ENCODE measurements at regions not wholly inside any gene's neighbourhood (a gene's known extent, or its start where the extent isn't known, plus 50 kb on each side); places are given as distances from the start of the nearest gene placed in this dataset.

GRCh38 chr17:73833775-73834488, 189.7 kb upstream of the SDK2 start:
- Histone ChIP-seq H3K9me3 (no peaks in the 10 kb centered on the region), H3K27ac (no peak overlapping the region), H3K4me3 (no peak overlapping the region), H3K4me1 (replicated peaks) (no peaks in the 10 kb centered on the region), H3K27me3 (replicated peaks; ENCODE audit: insufficient read depth) (peaks cover 2% of the 10 kb centered on the region), H3K36me3 (no peaks in the 10 kb centered on the region)
- no peak for DNase-seq (ENCODE audit: low spot score)
- TF ChIP-seq POLR2A (IDR thresholded peaks at IDR 0.05) (no peak), POLR2AphosphoS5 (IDR thresholded peaks at IDR 0.05) (no peak)
- TF ChIP-seq, protein P1, sequence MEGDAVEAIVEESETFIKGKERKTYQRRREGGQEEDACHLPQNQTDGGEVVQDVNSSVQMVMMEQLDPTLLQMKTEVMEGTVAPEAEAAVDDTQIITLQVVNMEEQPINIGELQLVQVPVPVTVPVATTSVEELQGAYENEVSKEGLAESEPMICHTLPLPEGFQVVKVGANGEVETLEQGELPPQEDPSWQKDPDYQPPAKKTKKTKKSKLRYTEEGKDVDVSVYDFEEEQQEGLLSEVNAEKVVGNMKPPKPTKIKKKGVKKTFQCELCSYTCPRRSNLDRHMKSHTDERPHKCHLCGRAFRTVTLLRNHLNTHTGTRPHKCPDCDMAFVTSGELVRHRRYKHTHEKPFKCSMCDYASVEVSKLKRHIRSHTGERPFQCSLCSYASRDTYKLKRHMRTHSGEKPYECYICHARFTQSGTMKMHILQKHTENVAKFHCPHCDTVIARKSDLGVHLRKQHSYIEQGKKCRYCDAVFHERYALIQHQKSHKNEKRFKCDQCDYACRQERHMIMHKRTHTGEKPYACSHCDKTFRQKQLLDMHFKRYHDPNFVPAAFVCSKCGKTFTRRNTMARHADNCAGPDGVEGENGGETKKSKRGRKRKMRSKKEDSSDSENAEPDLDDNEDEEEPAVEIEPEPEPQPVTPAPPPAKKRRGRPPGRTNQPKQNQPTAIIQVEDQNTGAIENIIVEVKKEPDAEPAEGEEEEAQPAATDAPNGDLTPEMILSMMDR (IDR thresholded peaks at IDR 0.05), result no peak
- WGBS, result 38% methylated on average over 17 of the region's 17 CpGs
- intact Hi-C loops (cut with DNase I), result no loop called here

DNA sequence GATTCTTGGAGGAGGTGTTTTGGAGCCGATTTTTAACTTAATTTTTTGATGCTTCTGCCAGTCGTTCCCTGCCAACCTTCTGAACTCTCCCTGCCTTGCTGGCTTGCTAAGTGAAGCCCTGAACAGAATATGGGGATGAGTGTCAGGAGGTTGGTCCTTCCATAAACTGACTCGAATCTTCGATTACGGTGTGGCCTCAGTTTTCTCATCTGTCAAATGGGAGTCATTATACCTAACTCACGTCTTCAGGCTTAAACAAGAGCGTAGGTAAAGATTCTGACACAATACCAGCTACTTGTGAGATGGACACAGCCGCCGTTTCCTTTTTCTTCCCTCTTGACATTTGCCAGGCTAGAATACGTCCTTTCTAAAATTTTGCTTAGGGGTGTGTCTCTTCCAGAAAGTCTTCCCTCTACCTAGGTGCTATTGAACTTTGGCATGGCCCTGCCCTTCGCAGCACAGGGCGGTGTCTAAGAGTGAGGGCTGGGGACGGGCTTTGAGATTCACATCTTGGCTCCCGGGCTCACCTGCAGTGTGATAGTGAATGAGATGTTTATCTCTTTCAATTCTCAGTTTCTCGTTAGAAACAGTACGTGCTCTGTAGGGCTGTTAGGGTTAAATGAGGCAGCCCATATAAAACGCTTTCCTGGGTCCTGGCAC, 190.6 kb upstream of the SDK2 start:
- no peak for DNase-seq (ENCODE audit: low spot score)
- Histone ChIP-seq H3K27ac (no peak overlapping the region), H3K4me3 (no peak overlapping the region), H3K9me3 (no peaks in the 10 kb centered on the region), H3K36me3 (no peaks in the 10 kb centered on the region), H3K4me1 (replicated peaks) (no peaks in the 10 kb centered on the region), H3K27me3 (replicated peaks; ENCODE audit: insufficient read depth) (peaks cover 2% of the 10 kb centered on the region)
- 68% methylated on average over 17 of the region's 17 CpGs for WGBS
- intact Hi-C loops (cut with DNase I), result no loop called here
- TF ChIP-seq POLR2AphosphoS5 (IDR thresholded peaks at IDR 0.05), result no peak
- no peak for TF ChIP-seq POLR2A (IDR thresholded peaks at IDR 0.05)
- TF ChIP-seq, protein P1 (IDR thresholded peaks at IDR 0.05), result no peak

GRCh38 chr17:73835605-73836004, 191.4 kb upstream of the SDK2 start:
- TF ChIP-seq, protein P1 (IDR thresholded peaks at IDR 0.05), result no peak
- TF ChIP-seq POLR2A (IDR thresholded peaks at IDR 0.05), result no peak
- TF ChIP-seq POLR2AphosphoS5 (IDR thresholded peaks at IDR 0.05), result no peak
- Histone ChIP-seq H3K36me3 (no peaks in the 10 kb centered on the region), H3K27me3 (replicated peaks; ENCODE audit: insufficient read depth) (peaks cover 2% of the 10 kb centered on the region), H3K4me3 (no peak overlapping the region), H3K4me1 (replicated peaks) (no peaks in the 10 kb centered on the region), H3K27ac (no peak overlapping the region), H3K9me3 (no peaks in the 10 kb centered on the region)
- no peak for DNase-seq (ENCODE audit: low spot score)
- intact Hi-C loops (cut with DNase I), result no loop called here
- 28% methylated on average over 8 of the region's 8 CpGs for WGBS

- Histone ChIP-seq H3K4me1 (replicated peaks) (no peaks in the 10 kb centered on the region), H3K27me3 (replicated peaks; ENCODE audit: insufficient read depth) (peaks cover 2% of the 10 kb centered on the region), H3K4me3 (no peak overlapping the region), H3K36me3 (no peaks in the 10 kb centered on the region), H3K9me3 (no peaks in the 10 kb centered on the region), H3K27ac (no peak overlapping the region)
- 50% methylated on average over 4 of the region's 5 CpGs for WGBS
- TF ChIP-seq POLR2A (IDR thresholded peaks at IDR 0.05) (no peak), POLR2AphosphoS5 (IDR thresholded peaks at IDR 0.05) (no peak)
- TF ChIP-seq, protein P1 (IDR thresholded peaks at IDR 0.05), result no peak
- no peak for DNase-seq (ENCODE audit: low spot score)
- intact Hi-C loops (cut with DNase I), result no loop called here
These were observed 194.6 kb upstream of the SDK2 start for GRCh38 chr17:73838815-73839214.

DNA sequence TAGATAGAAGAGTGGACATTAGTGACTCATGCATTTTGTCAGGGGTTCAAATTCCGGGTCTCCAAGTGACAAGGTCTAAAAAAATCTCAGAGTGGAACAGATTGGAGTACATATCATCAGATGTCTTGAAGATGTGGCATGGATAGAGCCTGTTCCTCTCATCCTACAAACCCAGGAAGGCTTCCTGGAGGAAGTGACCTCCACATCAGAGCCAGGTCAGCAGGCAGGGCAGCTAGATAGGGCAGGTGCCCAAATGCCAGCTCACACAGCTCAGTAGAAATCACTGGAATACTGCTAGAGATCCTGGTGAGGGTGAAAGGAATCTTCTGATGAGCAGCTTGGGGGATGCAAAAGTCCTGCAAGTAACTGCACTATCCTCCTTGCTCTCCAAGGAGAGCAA, 196.6 kb upstream of the SDK2 start:
- peaks cover 2% of the 10 kb centered on the region for H3K27me3 ChIP-seq (replicated peaks; ENCODE audit: insufficient read depth)
- no peak for DNase-seq (ENCODE audit: low spot score)
- H3K36me3 ChIP-seq, result no peaks in the 10 kb centered on the region
- TF ChIP-seq POLR2AphosphoS5 (IDR thresholded peaks at IDR 0.05) (no peak), POLR2A (IDR thresholded peaks at IDR 0.05) (no peak)
- TF ChIP-seq, protein P1 (IDR thresholded peaks at IDR 0.05), result no peak
- no peak overlapping the region for H3K27ac ChIP-seq
- intact Hi-C loops (cut with DNase I), result no loop called here
- no peaks in the 10 kb centered on the region for H3K4me1 ChIP-seq (replicated peaks)
- no peaks in the 10 kb centered on the region for H3K9me3 ChIP-seq
- no peak overlapping the region for H3K4me3 ChIP-seq
- 86% methylated on average over 1 of the region's 1 CpG for WGBS

Data from prostate gland (tissue), 2 donors.